ENCODE measurements at regions not wholly inside any gene's neighbourhood (a gene's known extent, or its start where the extent isn't known, plus 50 kb on each side); places are given as distances from the start of the nearest gene placed in this dataset.
"Not testable (repeated sequence)": the region's sequence is repeated elsewhere in the genome, so short reads cannot be mapped to it uniquely, and the experiment has no call there.

DNA sequence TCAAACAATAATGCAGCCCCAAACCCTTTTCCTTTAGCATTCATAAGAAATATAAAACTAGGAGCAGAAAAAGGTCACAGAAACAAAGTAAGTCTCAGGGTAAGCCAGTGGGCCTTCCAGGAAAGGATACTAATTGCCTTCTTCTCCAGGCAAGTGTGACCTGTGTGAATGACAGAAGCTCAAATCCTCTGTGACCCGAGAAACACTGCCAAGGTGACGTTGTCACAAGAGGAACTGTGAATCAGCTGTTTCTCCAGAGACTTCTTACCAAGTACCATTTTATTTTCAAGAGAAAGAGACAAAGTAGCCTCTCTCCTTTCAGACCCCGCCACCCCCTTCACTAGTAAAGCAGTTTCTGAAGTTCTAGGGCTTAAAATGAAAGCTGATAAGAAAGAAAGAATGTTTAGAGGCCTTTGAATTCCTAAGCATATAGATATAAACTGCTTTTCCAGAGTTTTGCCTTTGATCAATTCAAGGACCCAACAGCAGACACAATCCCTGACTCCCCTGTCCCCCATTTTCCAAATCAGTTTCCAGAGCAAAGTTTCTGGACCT is 155.6 kb downstream of the NUF2 start:
- no peak for DNase-seq

- DNase-seq: not testable (repeated sequence)
These were observed 176.9 kb downstream of the NUF2 start for GRCh38 chr1:163498391-163499330.

DNA sequence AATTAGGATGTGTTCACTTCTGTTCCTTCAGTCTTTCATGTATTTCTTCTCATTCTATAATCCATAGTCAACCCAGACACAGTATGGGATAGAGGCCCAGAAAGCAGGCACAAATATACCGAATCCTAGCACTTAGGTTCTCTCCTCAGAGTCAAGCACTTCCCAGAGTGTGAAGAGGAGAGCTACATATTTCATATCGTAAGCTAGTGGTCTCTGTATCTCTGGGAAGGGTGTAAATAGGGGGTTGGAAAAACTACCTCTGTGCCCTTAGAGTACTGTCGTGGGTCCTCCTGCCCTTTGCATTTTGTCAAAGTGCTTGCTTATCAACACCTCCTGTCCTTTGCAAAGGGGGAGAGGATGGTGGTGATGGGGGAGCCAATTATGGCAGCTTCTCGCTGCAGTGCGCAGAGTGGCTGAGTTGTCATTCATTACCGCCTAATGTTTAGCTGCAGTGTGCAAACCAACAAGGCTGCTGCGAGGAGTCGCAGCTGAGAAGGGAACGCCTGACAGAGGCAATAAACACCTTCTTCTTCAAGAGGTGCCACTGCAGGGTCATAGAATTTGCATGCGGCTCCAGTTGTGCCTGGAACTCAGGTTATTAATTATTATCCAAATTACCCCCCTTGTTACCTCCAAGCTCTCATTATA is 182.7 kb downstream of the NUF2 start:
- DNase-seq: no peak

DNA sequence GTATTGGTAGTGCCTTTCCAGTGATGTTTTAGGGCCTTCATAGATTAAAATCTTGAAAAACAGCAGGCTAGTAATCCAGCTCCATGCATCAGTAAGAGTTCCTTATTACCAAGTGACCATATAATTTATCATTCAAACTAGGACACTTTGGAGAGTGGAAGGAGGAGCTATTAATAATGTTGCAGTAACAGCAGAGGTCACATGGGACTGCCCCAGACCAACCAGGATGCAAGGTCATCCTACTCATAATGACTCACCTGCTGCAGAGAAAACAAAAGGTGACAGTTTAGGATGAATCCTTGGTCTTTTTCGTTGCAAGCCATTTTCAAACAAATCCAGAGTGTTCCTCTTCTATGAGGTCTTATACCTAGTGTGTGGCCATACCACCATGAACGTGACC is 187.4 kb downstream of the NUF2 start:
- peak; percentile 52 for DNase-seq

DNA sequence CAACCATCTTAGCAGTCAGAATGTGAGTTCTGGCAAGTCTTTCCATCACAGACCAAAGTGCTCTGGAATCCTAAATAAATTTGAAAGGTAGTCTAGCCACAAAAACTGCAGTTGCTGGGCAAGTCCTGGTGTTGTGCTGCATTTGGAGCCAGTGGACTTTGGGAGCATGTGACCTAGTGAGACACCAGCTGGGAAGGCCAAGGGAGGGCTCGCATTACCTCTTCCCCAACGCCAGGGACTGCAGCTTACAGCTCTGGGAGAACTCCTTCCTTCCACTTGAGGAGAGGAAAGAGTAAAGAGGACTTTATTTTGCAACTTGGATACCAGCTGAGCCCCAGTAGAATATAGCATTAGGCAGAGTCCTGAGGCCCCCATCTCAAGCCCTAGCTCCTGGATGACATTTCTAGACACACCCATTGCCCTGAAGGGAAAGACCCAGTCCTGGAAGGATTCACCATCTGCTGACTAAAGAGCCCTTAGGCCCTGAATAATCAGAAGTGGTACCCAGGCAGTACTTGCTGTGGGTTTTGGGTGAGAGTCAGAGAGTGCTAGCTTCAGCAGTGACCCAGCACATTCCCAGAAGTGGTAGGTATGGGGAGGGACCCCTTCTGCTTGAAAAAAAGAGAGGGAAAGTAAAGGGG is 190.7 kb downstream of the NUF2 start:
- DNase-seq: no peak

GRCh38 chr1:163523375-163524029 is 201.7 kb downstream of the NUF2 start:
- no peak for DNase-seq

- peak; percentile 29 for DNase-seq
These were observed 207.1 kb downstream of the NUF2 start for GRCh38 chr1:163528710-163529348.

GRCh38 chr1:163531345-163531744 is 209.6 kb downstream of the NUF2 start:
- DNase-seq: no peak

- no peak for DNase-seq
These were observed 213.6 kb downstream of the NUF2 start for GRCh38 chr1:163535401-163535800.

GRCh38 chr1:163535807-163536206 is 214.1 kb downstream of the NUF2 start:
- peak; percentile 53 for DNase-seq

GRCh38 chr1:163537809-163538208 is 216.1 kb downstream of the NUF2 start:
- DNase-seq: no peak

DNA sequence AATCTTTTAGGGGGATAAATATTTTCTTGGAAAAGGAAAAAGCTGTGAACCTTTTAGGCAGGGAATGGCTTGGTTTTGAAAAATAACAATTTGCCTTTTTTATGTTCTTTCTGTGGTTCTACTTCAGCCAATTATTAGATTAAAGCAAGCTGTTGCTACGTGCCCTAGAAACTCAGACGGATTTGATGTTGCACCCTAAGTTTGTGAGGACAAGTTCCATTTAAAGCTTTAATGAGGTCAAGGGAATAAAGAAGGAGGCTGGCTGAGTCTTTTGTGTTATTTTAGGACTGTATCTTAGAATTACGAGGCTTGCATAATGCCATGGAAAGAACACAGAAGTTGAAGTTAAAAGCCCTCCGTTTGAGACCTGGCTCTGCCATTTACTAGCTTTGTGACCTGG is 216.9 kb downstream of the NUF2 start:
- DNase-seq: no peak

GRCh38 chr1:163540727-163541126 is 219.0 kb downstream of the NUF2 start:
- DNase-seq: no peak

DNA sequence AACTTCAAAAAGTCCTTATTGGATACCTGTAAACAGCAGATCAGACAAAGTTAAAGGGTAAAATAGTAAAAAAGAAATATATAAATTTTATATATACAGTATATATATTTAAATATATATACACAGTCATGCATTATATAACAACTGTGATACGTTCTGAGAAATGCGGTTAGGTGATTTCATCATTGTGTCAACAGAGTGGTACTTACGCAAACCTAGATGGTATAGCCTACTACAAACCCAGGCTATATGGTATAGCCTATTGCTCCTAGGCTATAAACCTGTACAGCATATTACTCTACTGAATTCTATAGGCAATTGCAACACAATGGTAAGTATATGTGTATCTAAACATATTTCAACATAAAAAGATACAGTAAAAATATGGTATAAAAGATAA is 222.7 kb downstream of the NUF2 start:
- DNase-seq: no peak

- DNase-seq: no peak
These were observed 236.4 kb downstream of the NUF2 start for GRCh38 chr1:163558162-163558561.

DNA sequence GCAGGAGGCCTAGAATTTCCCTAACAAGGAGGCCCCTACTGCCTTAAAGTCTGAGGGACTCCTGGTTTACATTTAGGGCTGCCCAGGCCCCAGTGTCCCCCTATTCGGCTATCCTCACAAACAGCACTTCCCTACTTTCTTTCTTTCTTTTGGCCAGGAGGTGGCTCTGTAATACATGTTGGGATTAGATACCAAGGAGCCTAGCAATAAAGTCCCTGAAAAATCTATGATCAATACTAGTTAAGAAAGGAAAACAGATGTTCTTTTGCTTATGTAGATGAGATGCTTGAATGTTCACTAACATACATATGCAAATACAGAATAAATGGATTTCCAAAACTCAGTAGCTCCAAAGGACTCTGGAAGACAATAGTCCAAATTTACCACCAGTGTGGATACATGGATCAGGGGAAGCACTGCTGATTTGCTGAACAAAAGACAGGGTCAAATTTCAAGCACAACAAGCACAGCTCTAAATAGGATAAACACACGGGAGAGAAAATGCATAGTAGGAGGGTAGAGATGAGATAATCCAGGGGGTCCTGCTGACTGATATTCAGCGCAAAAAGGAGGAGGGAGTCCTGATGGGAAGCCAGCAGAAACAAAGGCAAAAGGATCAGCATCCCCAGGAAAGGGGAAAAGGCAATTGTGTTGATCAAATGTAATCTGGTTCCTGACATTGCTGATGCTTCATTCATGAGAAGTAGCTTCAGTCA is 240.0 kb downstream of the NUF2 start:
- peak; percentile 17 for DNase-seq

- DNase-seq: no peak
These were observed 240.6 kb downstream of the NUF2 start for GRCh38 chr1:163562355-163562754.

DNA sequence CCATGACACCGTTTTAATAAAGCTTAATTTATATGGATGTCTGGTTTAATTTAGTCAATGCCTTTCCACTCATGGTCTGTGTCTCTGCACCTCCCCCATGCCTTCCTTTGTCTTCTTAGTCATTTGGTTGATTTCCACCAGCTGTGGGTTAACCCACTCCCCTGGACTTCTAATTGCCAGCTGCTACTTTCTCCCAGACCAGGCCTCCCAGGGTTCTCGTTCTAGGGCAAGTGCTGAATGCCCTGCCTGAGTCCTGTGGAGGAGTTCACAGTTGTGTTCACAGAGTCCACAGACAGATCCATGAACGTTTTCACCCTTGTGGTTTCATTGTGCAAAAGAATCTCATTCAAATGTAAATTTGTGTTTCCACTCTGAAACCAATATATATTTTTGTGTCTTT is 243.4 kb downstream of the NUF2 start:
- DNase-seq: no peak

DNA sequence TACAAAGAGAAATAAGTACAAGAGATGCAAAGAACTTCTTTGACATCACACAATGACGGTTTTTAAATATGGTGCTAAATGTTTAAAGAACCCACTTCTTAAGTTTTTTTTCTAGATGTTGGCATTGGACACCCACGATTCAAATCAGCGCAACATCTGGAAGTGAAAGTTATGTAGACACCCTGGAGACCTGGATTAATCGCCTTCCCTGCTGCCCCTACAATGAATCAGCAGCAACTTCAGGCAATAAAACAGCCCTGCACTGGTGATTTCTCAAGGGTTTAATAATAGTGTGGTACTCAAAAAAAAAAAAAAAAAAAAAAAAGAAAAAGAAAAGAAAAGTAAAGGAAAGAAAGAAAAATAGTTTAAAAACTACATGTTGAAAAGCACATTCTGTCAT is 248.3 kb downstream of the NUF2 start:
- no peak for DNase-seq

GRCh38 chr1:163571950-163572349 is 250.2 kb downstream of the NUF2 start:
- DNase-seq: no peak

- DNase-seq: no peak
These were observed 252.4 kb downstream of the NUF2 start for GRCh38 chr1:163574119-163574518.

DNA sequence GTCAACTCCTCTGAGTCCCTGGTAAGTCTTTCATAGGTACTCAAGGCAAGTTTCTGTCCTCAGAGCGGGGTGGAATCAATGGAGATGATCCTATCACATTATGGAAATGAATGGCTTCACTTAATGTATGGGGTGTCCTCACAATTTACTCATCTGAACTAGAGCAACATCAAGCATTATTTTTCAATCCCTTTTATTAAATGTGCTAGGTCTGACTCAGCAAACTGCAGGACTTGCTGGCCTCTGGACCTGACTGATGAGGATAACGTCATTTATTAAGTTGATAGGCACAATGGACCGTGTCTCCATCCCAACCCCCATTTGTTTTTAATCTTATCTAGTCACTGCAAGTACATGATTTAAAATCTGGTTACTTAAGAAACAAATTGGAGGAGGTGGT is 259.2 kb downstream of the NUF2 start:
- DNase-seq: no peak
